ENCODE measurements at regions not wholly inside any gene's neighbourhood (a gene's known extent, or its start where the extent isn't known, plus 50 kb on each side); places are given as distances from the start of the nearest gene placed in this dataset.

GRCh38 chr17:27396941-27397340 is 59.3 kb upstream of the KSR1 start:
- H3K4me3 Mint-ChIP-seq, result no peak overlapping the region
- Histone ChIP-seq H3K27ac (ENCODE audit: low read depth in 1 of 2, low read length in 2 of 2) (no peak overlapping the region), H3K4me1 (ENCODE audit: control insufficient read depth in 1 of 2, insufficient read depth in 2 of 2, low read length in 2 of 2) (peaks cover 0 to 7% of the 10 kb centered on the region in 2 donors), H3K4me2 (replicated peaks; ENCODE audit: extremely low read depth, low read length, poor library complexity, severe bottlenecking) (no peak overlapping the region), H3K4me3 (replicated peaks in 1 of 3; ENCODE audit: low read depth in 2 of 3, low read length in 3 of 3) (no peak overlapping the region), H3K9me3 (replicated peaks in 1 of 2; ENCODE audit: control insufficient read depth in 1 of 2, insufficient read depth in 1 of 2, low read length in 2 of 2) (no peaks in the 10 kb centered on the region), H3K36me3 (replicated peaks in 1 of 2; ENCODE audit: control insufficient read depth in 1 of 2, insufficient read depth in 2 of 2, low read length in 2 of 2) (no peaks in the 10 kb centered on the region), H2AFZ (ENCODE audit: insufficient read depth, low read depth, low read length, poor library complexity, severe bottlenecking) (no peak overlapping the region), H3K79me2 (ENCODE audit: insufficient read depth, low read length) (no peaks in the 10 kb centered on the region), H3K27me3 (ENCODE audit: control insufficient read depth in 2 of 2, insufficient read depth in 2 of 2, low read length in 2 of 2) (no peaks in the 10 kb centered on the region), H3K9ac (ENCODE audit: insufficient read depth, low read length, poor library complexity, severe bottlenecking) (no peak overlapping the region), H4K20me1 (ENCODE audit: insufficient read depth, low read length) (no peaks in the 10 kb centered on the region)
- WGBS (ENCODE audit: insufficient coverage), result 0% methylated on average over 1 of the region's 1 CpG
- peaks cover 0 to 4% (median 0%) of the 10 kb centered on the region in 7 donors for H3K9me3 Mint-ChIP-seq
- no peak for DNase-seq
- TF ChIP-seq, protein P1, sequence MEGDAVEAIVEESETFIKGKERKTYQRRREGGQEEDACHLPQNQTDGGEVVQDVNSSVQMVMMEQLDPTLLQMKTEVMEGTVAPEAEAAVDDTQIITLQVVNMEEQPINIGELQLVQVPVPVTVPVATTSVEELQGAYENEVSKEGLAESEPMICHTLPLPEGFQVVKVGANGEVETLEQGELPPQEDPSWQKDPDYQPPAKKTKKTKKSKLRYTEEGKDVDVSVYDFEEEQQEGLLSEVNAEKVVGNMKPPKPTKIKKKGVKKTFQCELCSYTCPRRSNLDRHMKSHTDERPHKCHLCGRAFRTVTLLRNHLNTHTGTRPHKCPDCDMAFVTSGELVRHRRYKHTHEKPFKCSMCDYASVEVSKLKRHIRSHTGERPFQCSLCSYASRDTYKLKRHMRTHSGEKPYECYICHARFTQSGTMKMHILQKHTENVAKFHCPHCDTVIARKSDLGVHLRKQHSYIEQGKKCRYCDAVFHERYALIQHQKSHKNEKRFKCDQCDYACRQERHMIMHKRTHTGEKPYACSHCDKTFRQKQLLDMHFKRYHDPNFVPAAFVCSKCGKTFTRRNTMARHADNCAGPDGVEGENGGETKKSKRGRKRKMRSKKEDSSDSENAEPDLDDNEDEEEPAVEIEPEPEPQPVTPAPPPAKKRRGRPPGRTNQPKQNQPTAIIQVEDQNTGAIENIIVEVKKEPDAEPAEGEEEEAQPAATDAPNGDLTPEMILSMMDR (IDR thresholded peaks at IDR 0.05), result no peak
- peaks cover 1 to 2% (median 2%) of the 10 kb centered on the region in 3 donors for H3K27me3 Mint-ChIP-seq (ENCODE audit: low read depth in 3 of 3)
- no peak overlapping the region for H3K27ac Mint-ChIP-seq
- intact Hi-C loops (cut with micrococcal nuclease), result no loop called here
- peaks cover 7% of the 10 kb centered on the region for H3K4me1 Mint-ChIP-seq
- no peaks in the 10 kb centered on the region for H3K36me3 Mint-ChIP-seq

- H3K4me1 ChIP-seq (ENCODE audit: control insufficient read depth in 1 of 2, insufficient read depth in 2 of 2, low read length in 2 of 2), result peaks cover 0 to 7% of the 10 kb centered on the region in 2 donors
- WGBS (ENCODE audit: insufficient coverage), result 100% methylated on average over 1 of the region's 2 CpGs
- intact Hi-C loops (cut with micrococcal nuclease), result no loop called here
- H3K4me1 Mint-ChIP-seq, result peaks cover 7% of the 10 kb centered on the region
- H2AFZ ChIP-seq (ENCODE audit: insufficient read depth, low read depth, low read length, poor library complexity, severe bottlenecking), result no peak overlapping the region
- no peaks in the 10 kb centered on the region for H4K20me1 ChIP-seq (ENCODE audit: insufficient read depth, low read length)
- no peaks in the 10 kb centered on the region for H3K79me2 ChIP-seq (ENCODE audit: insufficient read depth, low read length)
- H3K27me3 Mint-ChIP-seq (ENCODE audit: low read depth in 3 of 3), result peaks cover 1 to 3% (median 2%) of the 10 kb centered on the region in 3 donors
- H3K9me3 Mint-ChIP-seq, result peaks cover 0 to 4% (median 0%) of the 10 kb centered on the region in 7 donors
- TF ChIP-seq, protein P1 (IDR thresholded peaks at IDR 0.05), result no peak
- H3K4me3 ChIP-seq (replicated peaks in 1 of 3; ENCODE audit: low read depth in 2 of 3, low read length in 3 of 3), result no peak overlapping the region
- no peaks in the 10 kb centered on the region for H3K36me3 Mint-ChIP-seq
- no peaks in the 10 kb centered on the region for H3K27me3 ChIP-seq (ENCODE audit: control insufficient read depth in 2 of 2, insufficient read depth in 2 of 2, low read length in 2 of 2)
- no peaks in the 10 kb centered on the region for H3K36me3 ChIP-seq (replicated peaks in 1 of 2; ENCODE audit: control insufficient read depth in 1 of 2, insufficient read depth in 2 of 2, low read length in 2 of 2)
- no peak overlapping the region for H3K4me2 ChIP-seq (replicated peaks; ENCODE audit: extremely low read depth, low read length, poor library complexity, severe bottlenecking)
- H3K9ac ChIP-seq (ENCODE audit: insufficient read depth, low read length, poor library complexity, severe bottlenecking), result no peak overlapping the region
- no peak for DNase-seq
- H3K4me3 Mint-ChIP-seq, result no peak overlapping the region
- no peak overlapping the region for H3K27ac ChIP-seq (ENCODE audit: low read depth in 1 of 2, low read length in 2 of 2)
- peak overlapping the region in 1 of 7 donors; percentile 28 for H3K27ac Mint-ChIP-seq
- H3K9me3 ChIP-seq (replicated peaks in 1 of 2; ENCODE audit: control insufficient read depth in 1 of 2, insufficient read depth in 1 of 2, low read length in 2 of 2), result no peaks in the 10 kb centered on the region
Observed at GRCh38 chr17:27398691-27399090, 57.6 kb upstream of the KSR1 start.

Measured in CD14-positive monocyte (primary cell).